Endothelial cell of umbilical vein (primary cell): ENCODE measurements at regions not wholly inside any gene's neighbourhood (a gene's known extent, or its start where the extent isn't known, plus 50 kb on each side); places are given as distances from the start of the nearest gene placed in this dataset.

Experiments used
- BruUV-seq: library from RNA; stranded (reverse); fragments of 400-500 nt; replicated peaks from 2 replicates; lab custom pipeline; 2021; lab: Mats Ljungman, UMichigan
- CTCF ChIA-PET: fragments of 300-600, 350-600 bp; sonication (Branson Sonifier 250); formaldehyde crosslinking; loops from one replicate; lab custom pipeline; 2021; ENCODE audit warnings: antibody characterized with exemption, inconsistent platforms; lab: Charles Lee
- POLR2A ChIA-PET: fragments of 300-600, 350-600 bp; sonication (Branson Sonifier 250); formaldehyde crosslinking; loops from one replicate; lab custom pipeline; 2021; ENCODE audit warnings: antibody characterized with exemption, inconsistent platforms; lab: Charles Lee
- DNase-seq: peaks from one replicate; pipeline ENCODE4 v3.0.0-alpha.2; 2011; ENCODE audit warnings: low read depth, low spot score
- FAIRE-seq: peaks from 2 replicates; lab custom pipeline; 2011; peaks lifted over from hg19 to GRCh38; lab: Jason Lieb, UNC
- H2AFZ ChIP-seq: 2 replicates; pipeline ENCODE4 v1.6.0; 2012; ENCODE audit warnings: low read depth, low read length, control low read depth, inconsistent platforms
- H3K27ac ChIP-seq: 2 replicates; pipeline ENCODE4 v1.5.1; 2011; ENCODE audit warnings: low read depth, mild to moderate bottlenecking, control low read depth, low read length, moderate library complexity; ENCODE audit not compliant: insufficient read depth
- H3K27me3 ChIP-seq, 2 experiments: 2 replicates each; pipeline versions ENCODE4 v1.6.0 to v1.6.1; 2011; ENCODE audit warnings: low read length in 2 of 2, mixed read lengths in 1 of 2; ENCODE audit not compliant: control insufficient read depth in 2 of 2, insufficient read depth in 2 of 2
- H3K36me3 ChIP-seq, 2 experiments: 2 replicates in 1 of 2; 3 replicates in 1 of 2; pipeline ENCODE4 v1.5.1; 2011; ENCODE audit warnings: low read length in 2 of 2, mild to moderate bottlenecking in 1 of 2, moderate library complexity in 1 of 2; ENCODE audit not compliant: control insufficient read depth in 2 of 2, insufficient read depth in 2 of 2; ENCODE audit errors: extremely low read depth in 1 of 2
- H3K4me1 ChIP-seq: 3 replicates; pipeline ENCODE4 v1.5.1; 2011; ENCODE audit warnings: mild to moderate bottlenecking, low read length; ENCODE audit not compliant: control insufficient read depth, insufficient read depth; ENCODE audit errors: extremely low read depth
- H3K4me2 ChIP-seq: 2 replicates; pipeline ENCODE4 v1.6.1; 2011; ENCODE audit warnings: low read length, control low read depth, mixed read lengths; ENCODE audit not compliant: insufficient read depth
- H3K4me3 ChIP-seq, 3 experiments: fragments of 200-600 bp in 1 of 3; sonication (generic), shearing (Covaris generic) in 1 of 3; replicated peaks in 1 of 3; 2 replicates each; pipeline ENCODE4 v1.5.1; 2011 to 2016; ENCODE audit warnings: control low read depth in 3 of 3, low read length in 3 of 3, mild to moderate bottlenecking in 2 of 3, inconsistent platforms in 1 of 3, low read depth in 1 of 3, moderate library complexity in 1 of 3; ENCODE audit not compliant: insufficient read depth in 1 of 3
- H3K79me2 ChIP-seq: 2 replicates; pipeline ENCODE4 v1.6.0; 2012; ENCODE audit warnings: low read length, inconsistent platforms; ENCODE audit not compliant: control insufficient read depth, insufficient read depth
- H3K9ac ChIP-seq: replicated peaks from 2 replicates; pipeline ENCODE3; 2011; ENCODE audit warnings: low read length, control low read depth; ENCODE audit not compliant: insufficient read depth; ENCODE audit errors: extremely low read depth
- H3K9me1 ChIP-seq: replicated peaks from 3 replicates; pipeline ENCODE4 v1.6.0; 2011; ENCODE audit warnings: mild to moderate bottlenecking, low read length; ENCODE audit not compliant: control insufficient read depth, insufficient read depth; ENCODE audit errors: extremely low read depth
- H3K9me3 ChIP-seq: replicated peaks from 2 replicates; pipeline ENCODE4 v1.5.1; 2012; ENCODE audit warnings: low read length, inconsistent platforms; ENCODE audit not compliant: control insufficient read depth, insufficient read depth
- H4K20me1 ChIP-seq: replicated peaks from 2 replicates; pipeline ENCODE3; 2011; ENCODE audit warnings: mild to moderate bottlenecking, low read length; ENCODE audit not compliant: control insufficient read depth, insufficient read depth; ENCODE audit errors: extremely low read depth
- EZH2 ChIP-seq: IDR thresholded peaks from 2 replicates; pipeline ENCODE4 v1.6.1; 2012; ENCODE audit warnings: borderline replicate concordance, low read depth, mild to moderate bottlenecking, moderate library complexity, low read length, inconsistent platforms; ENCODE audit not compliant: severe bottlenecking
- FOS ChIP-seq: IDR thresholded peaks from 2 replicates; pipeline ENCODE4 v1.6.1; 2011; ENCODE audit warnings: mild to moderate bottlenecking, low read length, moderate library complexity, borderline replicate concordance; ENCODE audit not compliant: insufficient read depth
- GATA2 ChIP-seq: IDR thresholded peaks from 2 replicates; pipeline ENCODE4 v1.7.0; 2011; ENCODE audit warnings: low read depth, mild to moderate bottlenecking, moderate library complexity, mixed read lengths, low read length; ENCODE audit not compliant: insufficient read length, insufficient read depth
- JUN ChIP-seq: IDR thresholded peaks from 2 replicates; pipeline ENCODE4 v1.6.1; 2011; ENCODE audit warnings: borderline replicate concordance, low read depth; ENCODE audit not compliant: insufficient read length, insufficient read depth
- MAX ChIP-seq: IDR thresholded peaks from 2 replicates; pipeline ENCODE4 v1.6.1; 2011; ENCODE audit not compliant: insufficient read depth, insufficient read length
- MYC ChIP-seq: IDR thresholded peaks from one replicate; pipeline ENCODE4 v1.6.1; 2011; ENCODE audit warnings: mild to moderate bottlenecking, low read depth, low read length
- POLR2A ChIP-seq: IDR thresholded peaks from 2 replicates; pipeline ENCODE4 v1.6.1; 2012; ENCODE audit warnings: low read depth, mild to moderate bottlenecking, control low read depth, low read length
- POLR2AphosphoS5 ChIP-seq: IDR thresholded peaks from 2 replicates; pipeline ENCODE4 v1.6.1; 2012; ENCODE audit warnings: low read depth, mild to moderate bottlenecking, control low read depth, low read length, moderate library complexity; ENCODE audit not compliant: insufficient read depth
- dilution Hi-C: fragments of 300-500 bp; cut with MboI; formaldehyde crosslinking; loops from one replicate; pipeline ENCODE4 v1.15.0; 2019; ENCODE audit warnings: low sequenced_read_pairs; ENCODE audit not compliant: extremely low pct_ligation_motif_present
- intact Hi-C: fragments of 100-400 bp; cut with micrococcal nuclease; formaldehyde crosslinking; loops from one replicate; pipeline ENCODE4 v1.10.0; 2022
- TF ChIP-seq, protein P1 (sequence below), 2 donors: IDR thresholded peaks; 1 replicate in 1 of 2; 2 replicates in 1 of 2; pipeline ENCODE4 v1.5.1; 2011; ENCODE audit warnings: low read length in 2 of 2, mild to moderate bottlenecking in 2 of 2, moderate library complexity in 2 of 2, control low read depth in 1 of 2, inconsistent platforms in 1 of 2, low read depth in 1 of 2; ENCODE audit not compliant: insufficient read depth in 1 of 2; ENCODE audit errors: extremely low read depth in 1 of 2

DNA sequence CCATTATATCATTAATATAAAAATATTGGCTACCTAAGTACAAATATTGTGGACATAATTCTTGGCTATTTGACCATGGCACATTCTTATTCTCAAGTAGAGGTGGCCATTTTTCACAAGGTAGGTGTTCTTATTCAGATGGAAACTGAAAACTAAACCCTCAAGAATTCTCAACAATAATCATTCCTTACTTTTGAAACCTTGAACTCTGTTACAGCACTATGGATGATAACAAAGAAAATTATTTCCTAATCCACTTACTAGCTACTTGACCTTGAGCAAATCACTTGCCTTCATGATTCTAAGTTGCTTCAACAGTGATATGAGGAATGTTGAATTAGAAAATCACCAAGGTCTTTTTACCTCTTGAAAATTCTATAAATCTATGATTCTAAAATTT, 482.2 kb downstream of the PTPRC start:
- intact Hi-C loops: no loop called here
- ChIA-PET POLR2A (no interaction called here), CTCF (interaction anchor here (0.9 kb wide), 1 partner anchor 24 kb away, joined by 5 read pairs; no protein-coding TSS in a partner anchor)
- DNase-seq (no peak), FAIRE-seq (no peak)
- Histone ChIP-seq H3K79me2 (no peaks in the 10 kb centered on the region), H3K4me2 (no peak overlapping the region), H4K20me1 (no peaks in the 10 kb centered on the region), H3K27ac (no peak overlapping the region), H3K27me3 (no peaks in the 10 kb centered on the region), H2AFZ (no peak overlapping the region), H3K4me1 (no peaks in the 10 kb centered on the region), H3K9me3 (no peaks in the 10 kb centered on the region), H3K4me3 (no peak overlapping the region), H3K9ac (no peak overlapping the region), H3K9me1 (no peaks in the 10 kb centered on the region), H3K36me3 (no peaks in the 10 kb centered on the region)
- no TSS peak for BruUV-seq
- TF ChIP-seq JUN (no peak), GATA2 (no peak), POLR2AphosphoS5 (no peak), FOS (no peak), MAX (no peak), MYC (no peak), EZH2 (no peak), POLR2A (no peak)
- TF ChIP-seq, protein P1, sequence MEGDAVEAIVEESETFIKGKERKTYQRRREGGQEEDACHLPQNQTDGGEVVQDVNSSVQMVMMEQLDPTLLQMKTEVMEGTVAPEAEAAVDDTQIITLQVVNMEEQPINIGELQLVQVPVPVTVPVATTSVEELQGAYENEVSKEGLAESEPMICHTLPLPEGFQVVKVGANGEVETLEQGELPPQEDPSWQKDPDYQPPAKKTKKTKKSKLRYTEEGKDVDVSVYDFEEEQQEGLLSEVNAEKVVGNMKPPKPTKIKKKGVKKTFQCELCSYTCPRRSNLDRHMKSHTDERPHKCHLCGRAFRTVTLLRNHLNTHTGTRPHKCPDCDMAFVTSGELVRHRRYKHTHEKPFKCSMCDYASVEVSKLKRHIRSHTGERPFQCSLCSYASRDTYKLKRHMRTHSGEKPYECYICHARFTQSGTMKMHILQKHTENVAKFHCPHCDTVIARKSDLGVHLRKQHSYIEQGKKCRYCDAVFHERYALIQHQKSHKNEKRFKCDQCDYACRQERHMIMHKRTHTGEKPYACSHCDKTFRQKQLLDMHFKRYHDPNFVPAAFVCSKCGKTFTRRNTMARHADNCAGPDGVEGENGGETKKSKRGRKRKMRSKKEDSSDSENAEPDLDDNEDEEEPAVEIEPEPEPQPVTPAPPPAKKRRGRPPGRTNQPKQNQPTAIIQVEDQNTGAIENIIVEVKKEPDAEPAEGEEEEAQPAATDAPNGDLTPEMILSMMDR (IDR thresholded peaks at IDR 0.05; ENCODE audit: extremely low read depth in 1 of 2, insufficient read depth in 1 of 2, low read depth in 1 of 2, low read length in 2 of 2): no peak
- dilution Hi-C loops: no loop called here
